HL-60 (cell line): ENCODE measurements at regions not wholly inside any gene's neighbourhood (a gene's known extent, or its start where the extent isn't known, plus 50 kb on each side); places are given as distances from the start of the nearest gene placed in this dataset.

Source experiments
- DNase-seq, 2 experiments: peaks; one replicate each; pipeline ENCODE4 v3.0.0-alpha.2; 2010 to 2020; ENCODE audit warnings: low read depth in 1 of 2, low spot score in 1 of 2
- H3K27ac ChIP-seq: fragments of 250-450 bp; sonication (Bioruptor Pico); replicated peaks from 2 replicates; pipeline ENCODE4 v1.5.1; 2020; ENCODE audit warnings: mild to moderate bottlenecking, moderate library complexity
- H3K27me3 ChIP-seq: fragments of 250-450 bp; sonication (Bioruptor Pico); 2 replicates; pipeline ENCODE4 v1.5.1; 2021; ENCODE audit warnings: mild to moderate bottlenecking, moderate library complexity; ENCODE audit not compliant: insufficient read depth, poor library complexity, severe bottlenecking
- H3K4me3 ChIP-seq: replicated peaks from 2 replicates; pipeline ENCODE4 v1.5.1; 2011; ENCODE audit warnings: mild to moderate bottlenecking, control low read depth, low read length; ENCODE audit not compliant: insufficient read depth
- CTCF ChIP-seq: IDR thresholded peaks from one replicate; pipeline ENCODE4 v1.5.1; 2011; ENCODE audit warnings: low read length, control low read depth, inconsistent platforms; ENCODE audit not compliant: insufficient read depth
- GABPA ChIP-seq: IDR thresholded peaks from 2 replicates; pipeline ENCODE4 v1.6.1; 2012; ENCODE audit warnings: low read depth
- POLR2AphosphoS5 ChIP-seq: IDR thresholded peaks from 2 replicates; pipeline ENCODE4 v1.6.1; 2012; ENCODE audit warnings: low read depth
- REST ChIP-seq: IDR thresholded peaks from 2 replicates; pipeline ENCODE4 v1.6.1; 2012; ENCODE audit warnings: low read depth; ENCODE audit not compliant: insufficient replicate concordance
- SPI1 ChIP-seq: IDR thresholded peaks from 2 replicates; pipeline ENCODE4 v1.6.1; 2012; ENCODE audit warnings: low read depth, mild to moderate bottlenecking, borderline replicate concordance

GRCh38 chr5:73338256-73339050, 110.1 kb downstream of the FOXD1 start:
- H3K27me3 ChIP-seq, result no peaks in the 10 kb centered on the region
- DNase-seq, result no peak
- H3K27ac ChIP-seq, result no peak overlapping the region
- TF ChIP-seq REST, result no peak
- TF ChIP-seq POLR2AphosphoS5, result no peak
- TF ChIP-seq CTCF, result no peak
- no peak for TF ChIP-seq SPI1
- TF ChIP-seq GABPA, result no peak
- H3K4me3 ChIP-seq, result no peak overlapping the region

- Histone ChIP-seq H3K27me3 (no peaks in the 10 kb centered on the region), H3K27ac (no peak overlapping the region), H3K4me3 (no peak overlapping the region)
- no peak for DNase-seq
- TF ChIP-seq REST, result no peak
- TF ChIP-seq CTCF, result no peak
- no peak for TF ChIP-seq SPI1
- TF ChIP-seq POLR2AphosphoS5, result no peak
- TF ChIP-seq GABPA, result no peak
Measured at GRCh38 chr5:73337586-73338255, 110.9 kb downstream of the FOXD1 start.

- Histone ChIP-seq H3K27me3 (no peaks in the 10 kb centered on the region), H3K27ac (no peak overlapping the region), H3K4me3 (no peak overlapping the region)
- no peak for DNase-seq
- TF ChIP-seq POLR2AphosphoS5 (no peak), REST (no peak), GABPA (no peak)
Measured at GRCh38 chr5:73336366-73336765, 112.2 kb downstream of the FOXD1 start.
